ENCODE measurements at regions not wholly inside any gene's neighbourhood (a gene's known extent, or its start where the extent isn't known, plus 50 kb on each side); places are given as distances from the start of the nearest gene placed in this dataset.
"Not testable (repeated sequence)": the region's sequence is repeated elsewhere in the genome, so short reads cannot be mapped to it uniquely, and the experiment has no call there.

DNA sequence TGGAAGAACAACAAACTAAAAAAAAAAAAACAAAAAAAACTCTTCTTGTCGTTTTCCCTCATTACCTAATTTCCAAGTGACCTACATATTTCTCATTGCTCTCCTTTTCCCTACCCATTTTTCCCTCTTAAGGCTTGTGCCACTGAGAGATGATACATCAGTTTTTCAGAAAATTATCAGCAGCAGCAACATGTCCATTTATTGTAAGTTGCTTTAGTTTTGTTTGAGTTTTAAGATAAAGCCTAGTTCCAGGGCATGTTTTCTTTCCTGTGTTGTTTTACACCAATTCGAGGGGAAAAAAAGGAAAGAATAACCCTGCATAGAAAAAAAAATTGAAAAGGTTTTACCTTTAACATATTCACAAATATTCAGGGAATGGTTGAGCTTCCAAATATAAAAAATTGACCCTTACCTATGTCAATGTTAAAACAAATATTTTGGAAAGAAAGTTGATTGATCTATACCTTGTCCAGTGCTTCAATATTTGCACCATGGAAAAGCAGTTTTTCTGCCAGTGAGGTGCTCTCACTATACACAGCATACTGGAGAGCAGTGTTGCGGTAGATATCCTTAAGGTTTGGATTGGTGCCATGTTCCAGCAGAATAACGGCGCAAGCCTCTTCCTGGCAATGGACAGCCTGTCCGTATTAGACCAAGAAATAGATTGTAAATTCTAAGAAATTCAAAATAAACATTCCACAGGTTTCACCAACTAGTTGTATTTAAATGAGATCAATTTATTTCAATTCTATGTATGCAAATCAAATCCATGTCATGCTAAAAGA, 537.9 kb upstream of the DEFB115 start:
- CTCF ChIA-PET; in situ Hi-C loops (cut with MboI): not testable (repeated sequence)

DNA sequence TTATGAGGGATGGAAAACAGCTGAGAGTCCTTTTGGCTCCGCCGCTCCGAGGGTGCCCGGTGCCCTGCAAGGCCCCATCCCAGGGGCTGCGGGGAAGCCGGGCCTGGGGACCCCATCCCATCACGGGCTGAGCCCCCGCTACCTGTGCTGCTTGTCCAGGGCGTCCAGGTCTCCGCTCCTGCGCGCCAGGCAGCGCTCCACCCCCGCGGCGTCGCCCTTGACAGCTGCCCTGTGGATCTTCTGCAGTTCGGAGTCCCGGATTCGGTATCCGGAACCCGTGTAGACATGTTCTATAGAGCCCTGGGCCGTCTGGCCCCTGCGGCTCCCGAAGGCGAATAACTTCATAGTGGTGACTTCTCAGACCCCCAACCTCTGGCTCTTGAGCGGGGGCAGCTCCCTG, 534.0 kb upstream of the DEFB115 start:
- 88% methylated on average over 13 of the region's 27 CpGs for WGBS (ENCODE audit: insufficient coverage, insufficient replicate concordance, low lambda C conversion rate, missing lambda C conversion rate)
- in situ Hi-C loops (cut with MboI); DNase-seq (ENCODE audit: low read depth, low spot score); H3K79me2 ChIP-seq (ENCODE audit: control insufficient read depth, insufficient read depth, low read length); H3K4me2 ChIP-seq (ENCODE audit: control insufficient read depth, insufficient read depth); BruUV-seq (replicated peaks); POLR2A ChIA-PET; H3K4me3 ChIP-seq; H3K4me1 ChIP-seq (ENCODE audit: control insufficient read depth, insufficient read depth, low read length); FAIRE-seq; H4K20me1 ChIP-seq (ENCODE audit: control insufficient read depth, insufficient read depth); H2AFZ ChIP-seq (ENCODE audit: control insufficient read depth, low read depth, low read length); SMC1A ChIA-PET (ENCODE audit: uncharacterized antibody, unreplicated experiment); intact Hi-C loops (cut with micrococcal nuclease; ENCODE audit: unreplicated experiment); CTCF ChIA-PET; H3K36me3 ChIP-seq (ENCODE audit: control insufficient read depth in 2 of 2, insufficient read depth in 2 of 2, low read length in 1 of 2); H3K27me3 ChIP-seq (replicated peaks in 1 of 2; ENCODE audit: control insufficient read depth in 2 of 2, insufficient read depth in 2 of 2, low read length in 1 of 2); H3K9me3 ChIP-seq (replicated peaks; ENCODE audit: control insufficient read depth, insufficient read depth, low read length); H3K27ac ChIP-seq (ENCODE audit: control insufficient read depth, insufficient read depth); RAD21 ChIA-PET (ENCODE audit: unreplicated experiment); ATAC-seq; H3K9ac ChIP-seq (ENCODE audit: control insufficient read depth, insufficient read depth, low read length): not testable (repeated sequence)

More for the DNA sequence above, 537.9 kb upstream of the DEFB115 start:
- FAIRE-seq; H3K4me3 ChIP-seq; H3K4me1 ChIP-seq (ENCODE audit: control insufficient read depth, insufficient read depth, low read length); H3K9ac ChIP-seq (ENCODE audit: control insufficient read depth, insufficient read depth, low read length); H3K27me3 ChIP-seq (replicated peaks in 1 of 2; ENCODE audit: control insufficient read depth in 2 of 2, insufficient read depth in 2 of 2, low read length in 1 of 2); H3K4me2 ChIP-seq (ENCODE audit: control insufficient read depth, insufficient read depth); RAD21 ChIA-PET (ENCODE audit: unreplicated experiment); H2AFZ ChIP-seq (ENCODE audit: control insufficient read depth, low read depth, low read length); H3K27ac ChIP-seq (ENCODE audit: control insufficient read depth, insufficient read depth); SMC1A ChIA-PET (ENCODE audit: uncharacterized antibody, unreplicated experiment); H4K20me1 ChIP-seq (ENCODE audit: control insufficient read depth, insufficient read depth); H3K79me2 ChIP-seq (ENCODE audit: control insufficient read depth, insufficient read depth, low read length); H3K9me3 ChIP-seq (replicated peaks; ENCODE audit: control insufficient read depth, insufficient read depth, low read length); POLR2A ChIA-PET; ATAC-seq; BruUV-seq (replicated peaks); DNase-seq (ENCODE audit: low read depth, low spot score); H3K36me3 ChIP-seq (ENCODE audit: control insufficient read depth in 2 of 2, insufficient read depth in 2 of 2, low read length in 1 of 2); intact Hi-C loops (cut with micrococcal nuclease; ENCODE audit: unreplicated experiment): not testable (repeated sequence)
- WGBS (ENCODE audit: insufficient coverage, insufficient replicate concordance, low lambda C conversion rate, missing lambda C conversion rate): 45% methylated on average over 6 of the region's 6 CpGs

DNA sequence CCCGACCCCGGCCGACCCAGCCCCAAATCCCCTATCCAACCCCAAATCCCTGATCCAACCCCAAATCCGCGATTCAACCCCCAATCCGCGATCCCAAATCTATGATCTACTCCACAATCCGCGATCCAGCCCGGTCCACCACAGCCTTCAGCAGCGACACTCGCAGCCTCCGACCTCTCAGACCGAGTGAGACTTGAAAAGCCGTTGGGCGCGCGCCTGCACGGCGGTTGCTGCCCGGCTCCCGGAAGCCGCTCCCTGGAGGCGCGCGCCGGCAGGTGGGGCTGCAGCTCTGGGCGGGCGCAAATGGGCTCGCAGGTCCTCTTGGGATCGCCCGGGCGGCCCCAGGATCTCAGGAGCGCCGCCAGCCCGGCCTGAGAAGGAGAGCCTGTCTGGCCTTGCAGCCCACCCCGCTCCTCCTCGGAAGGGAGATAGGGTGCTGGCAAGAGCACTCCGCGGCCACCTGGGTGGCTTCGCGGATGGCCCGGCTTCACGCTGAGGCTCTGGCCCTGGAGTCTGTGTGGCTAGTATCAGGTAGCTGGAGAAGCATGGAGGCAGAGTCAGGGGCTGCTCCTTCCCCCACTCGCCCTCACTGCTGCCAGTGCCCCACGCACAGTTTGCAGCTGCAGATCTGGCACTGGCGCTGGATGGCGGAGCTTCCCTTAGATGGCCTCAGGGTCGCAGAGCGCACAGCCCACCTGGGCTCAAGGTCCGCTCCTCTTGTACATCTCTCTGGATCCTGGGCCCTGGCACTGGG, 533.4 kb upstream of the DEFB115 start:
- H3K79me2 ChIP-seq (ENCODE audit: control insufficient read depth, insufficient read depth, low read length); FAIRE-seq; H3K4me1 ChIP-seq (ENCODE audit: control insufficient read depth, insufficient read depth, low read length); H3K27me3 ChIP-seq (replicated peaks in 1 of 2; ENCODE audit: control insufficient read depth in 2 of 2, insufficient read depth in 2 of 2, low read length in 1 of 2); CTCF ChIA-PET; H4K20me1 ChIP-seq (ENCODE audit: control insufficient read depth, insufficient read depth); H3K4me2 ChIP-seq (ENCODE audit: control insufficient read depth, insufficient read depth); BruUV-seq (replicated peaks); H3K4me3 ChIP-seq; H3K9ac ChIP-seq (ENCODE audit: control insufficient read depth, insufficient read depth, low read length); H2AFZ ChIP-seq (ENCODE audit: control insufficient read depth, low read depth, low read length); H3K36me3 ChIP-seq (ENCODE audit: control insufficient read depth in 2 of 2, insufficient read depth in 2 of 2, low read length in 1 of 2); DNase-seq (ENCODE audit: low read depth, low spot score); SMC1A ChIA-PET (ENCODE audit: uncharacterized antibody, unreplicated experiment); H3K9me3 ChIP-seq (replicated peaks; ENCODE audit: control insufficient read depth, insufficient read depth, low read length); in situ Hi-C loops (cut with MboI); RAD21 ChIA-PET (ENCODE audit: unreplicated experiment); ATAC-seq; H3K27ac ChIP-seq (ENCODE audit: control insufficient read depth, insufficient read depth); POLR2A ChIA-PET; intact Hi-C loops (cut with micrococcal nuclease; ENCODE audit: unreplicated experiment): not testable (repeated sequence)
- WGBS (ENCODE audit: insufficient coverage, insufficient replicate concordance, low lambda C conversion rate, missing lambda C conversion rate): 81% methylated on average over 46 of the region's 51 CpGs

DNA sequence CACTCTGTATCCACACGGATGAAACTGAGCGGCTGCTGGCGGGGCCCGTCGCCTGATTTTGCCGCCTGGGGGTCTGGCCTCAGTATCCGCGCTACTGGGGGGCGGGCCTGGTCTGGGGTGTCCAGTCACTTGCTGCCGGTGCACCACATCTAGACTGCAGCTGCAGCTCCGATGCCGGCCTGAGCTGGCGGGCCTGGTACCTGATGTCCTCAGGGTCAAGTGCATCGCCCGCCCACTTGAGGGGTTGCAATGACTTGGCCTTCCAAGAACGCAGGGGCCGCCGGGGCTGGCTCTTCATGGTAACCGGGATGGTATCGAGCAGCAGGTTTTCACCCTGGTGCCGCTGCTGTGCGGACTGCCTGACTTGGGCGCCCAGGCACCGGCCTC, 532.8 kb upstream of the DEFB115 start:
- BruUV-seq (replicated peaks); H3K9ac ChIP-seq (ENCODE audit: control insufficient read depth, insufficient read depth, low read length); H3K36me3 ChIP-seq (ENCODE audit: control insufficient read depth in 2 of 2, insufficient read depth in 2 of 2, low read length in 1 of 2); SMC1A ChIA-PET (ENCODE audit: uncharacterized antibody, unreplicated experiment); H3K4me3 ChIP-seq; RAD21 ChIA-PET (ENCODE audit: unreplicated experiment); H3K79me2 ChIP-seq (ENCODE audit: control insufficient read depth, insufficient read depth, low read length); DNase-seq (ENCODE audit: low read depth, low spot score); POLR2A ChIA-PET; H3K9me3 ChIP-seq (replicated peaks; ENCODE audit: control insufficient read depth, insufficient read depth, low read length); in situ Hi-C loops (cut with MboI); ATAC-seq; H4K20me1 ChIP-seq (ENCODE audit: control insufficient read depth, insufficient read depth); CTCF ChIA-PET; H2AFZ ChIP-seq (ENCODE audit: control insufficient read depth, low read depth, low read length); FAIRE-seq; H3K27me3 ChIP-seq (replicated peaks in 1 of 2; ENCODE audit: control insufficient read depth in 2 of 2, insufficient read depth in 2 of 2, low read length in 1 of 2); H3K4me2 ChIP-seq (ENCODE audit: control insufficient read depth, insufficient read depth); intact Hi-C loops (cut with micrococcal nuclease; ENCODE audit: unreplicated experiment); H3K27ac ChIP-seq (ENCODE audit: control insufficient read depth, insufficient read depth); H3K4me1 ChIP-seq (ENCODE audit: control insufficient read depth, insufficient read depth, low read length): not testable (repeated sequence)
- WGBS (ENCODE audit: insufficient coverage, insufficient replicate concordance, low lambda C conversion rate, missing lambda C conversion rate): 86% methylated on average over 12 of the region's 24 CpGs
